ENCODE measurements at regions not wholly inside any gene's neighbourhood (a gene's known extent, or its start where the extent isn't known, plus 50 kb on each side); places are given as distances from the start of the nearest gene placed in this dataset.

- TF ChIP-seq, protein P1, sequence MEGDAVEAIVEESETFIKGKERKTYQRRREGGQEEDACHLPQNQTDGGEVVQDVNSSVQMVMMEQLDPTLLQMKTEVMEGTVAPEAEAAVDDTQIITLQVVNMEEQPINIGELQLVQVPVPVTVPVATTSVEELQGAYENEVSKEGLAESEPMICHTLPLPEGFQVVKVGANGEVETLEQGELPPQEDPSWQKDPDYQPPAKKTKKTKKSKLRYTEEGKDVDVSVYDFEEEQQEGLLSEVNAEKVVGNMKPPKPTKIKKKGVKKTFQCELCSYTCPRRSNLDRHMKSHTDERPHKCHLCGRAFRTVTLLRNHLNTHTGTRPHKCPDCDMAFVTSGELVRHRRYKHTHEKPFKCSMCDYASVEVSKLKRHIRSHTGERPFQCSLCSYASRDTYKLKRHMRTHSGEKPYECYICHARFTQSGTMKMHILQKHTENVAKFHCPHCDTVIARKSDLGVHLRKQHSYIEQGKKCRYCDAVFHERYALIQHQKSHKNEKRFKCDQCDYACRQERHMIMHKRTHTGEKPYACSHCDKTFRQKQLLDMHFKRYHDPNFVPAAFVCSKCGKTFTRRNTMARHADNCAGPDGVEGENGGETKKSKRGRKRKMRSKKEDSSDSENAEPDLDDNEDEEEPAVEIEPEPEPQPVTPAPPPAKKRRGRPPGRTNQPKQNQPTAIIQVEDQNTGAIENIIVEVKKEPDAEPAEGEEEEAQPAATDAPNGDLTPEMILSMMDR (IDR thresholded peaks at IDR 0.05; ENCODE audit: insufficient read depth, low read length, poor library complexity, severe bottlenecking) = no peak
- no peak for TF ChIP-seq EZH2phosphoT487 (conservative IDR thresholded peaks at IDR 0.05; ENCODE audit: low read length)
These were observed 110.1 kb downstream of the ERMARD start for GRCh38 chr6:169861431-169862042.

Data from SU-DHL-6 (cell line).